ENCODE measurements at regions not wholly inside any gene's neighbourhood (a gene's known extent, or its start where the extent isn't known, plus 50 kb on each side); places are given as distances from the start of the nearest gene placed in this dataset.

GRCh38 chr3:29141197-29141917 lies 139.5 kb upstream of the RBMS3 start:
- Histone ChIP-seq H3K4me2 (ENCODE audit: low read length) (no peak overlapping the region), H3K9me2 (ENCODE audit: insufficient read depth) (no peaks in the 10 kb centered on the region), H3K4me3 (replicated peaks in 1 of 2; ENCODE audit: low read depth in 1 of 2, low read length in 2 of 2) (no peak overlapping the region), H3K4me1 (ENCODE audit: control insufficient read depth in 1 of 2, insufficient read depth in 2 of 2, low read length in 2 of 2) (no peaks in the 10 kb centered on the region), H3K27me3 (ENCODE audit: insufficient read depth, low read length) (no peaks in the 10 kb centered on the region), H3K79me2 (ENCODE audit: insufficient read depth, low read length) (no peaks in the 10 kb centered on the region), H3K9me3 (ENCODE audit: control insufficient read depth in 1 of 2, insufficient read depth in 1 of 2, low read depth in 1 of 2, low read length in 2 of 2) (no peaks in the 10 kb centered on the region), H3K27ac (ENCODE audit: low read depth, low read length) (no peak overlapping the region), H3K36me3 (ENCODE audit: control insufficient read depth in 1 of 2, insufficient read depth in 2 of 2, low read length in 2 of 2) (no peaks in the 10 kb centered on the region), H2AFZ (ENCODE audit: low read depth, low read length, poor library complexity, severe bottlenecking) (no peak overlapping the region), H3K9ac (ENCODE audit: low read length) (no peak overlapping the region), H4K20me1 (ENCODE audit: insufficient read depth) (no peaks in the 10 kb centered on the region)
- CTCF ChIA-PET = no interaction called here
- POLR2A ChIA-PET = interaction anchor here (0.5 kb wide), 1 partner anchor 138 kb away, joined by 3 read pairs; no protein-coding TSS in a partner anchor
- intact Hi-C loops (cut with micrococcal nuclease) = no loop called here
- ATAC-seq = no peak
- TF ChIP-seq SIN3A (IDR thresholded peaks at IDR 0.05; ENCODE audit: low read depth) (no peak), YY1 (IDR thresholded peaks at IDR 0.05; ENCODE audit: extremely low read depth, insufficient replicate concordance, low read depth, low read length) (no peak), JUND (IDR thresholded peaks at IDR 0.05) (no peak), REST (IDR thresholded peaks at IDR 0.05; ENCODE audit: low read depth) (no peak)
- no TSS peak for BruUV-seq (replicated peaks)
- DNase-seq (ENCODE audit: low read depth, low spot score) = no peak
- RAD21 ChIA-PET (ENCODE audit: low non-redundant PET in 1 of 2, low total read pairs in 2 of 2, uncharacterized antibody in 2 of 2, unreplicated experiment in 2 of 2) = no interaction called here

- POLR2A ChIA-PET = interaction anchor here (0.5 to 0.6 kb wide), 2 partner anchors 138 to 196 kb away, joined by 3 read pairs; no protein-coding TSS in a partner anchor
- no peak for ATAC-seq
Observed at GRCh38 chr3:29141918-29142275, 139.0 kb upstream of the RBMS3 start.

More at GRCh38 chr3:29141918-29142275, 139.0 kb upstream of the RBMS3 start:
- TF ChIP-seq RAD21 (IDR thresholded peaks at IDR 0.05; ENCODE audit: low read depth) (no peak), SRF (IDR thresholded peaks at IDR 0.05; ENCODE audit: low read depth) (no peak), ZFX (IDR thresholded peaks at IDR 0.05) (no peak), ATF3 (IDR thresholded peaks at IDR 0.05) (no peak)
- Histone ChIP-seq H3K79me2 (ENCODE audit: insufficient read depth, low read length) (no peaks in the 10 kb centered on the region), H3K9ac (ENCODE audit: low read length) (no peak overlapping the region), H2AFZ (ENCODE audit: low read depth, low read length, poor library complexity, severe bottlenecking) (no peak overlapping the region), H3K27me3 (ENCODE audit: insufficient read depth, low read length) (no peaks in the 10 kb centered on the region), H3K27ac (ENCODE audit: low read depth, low read length) (no peak overlapping the region), H3K9me2 (ENCODE audit: insufficient read depth) (no peaks in the 10 kb centered on the region), H3K4me2 (ENCODE audit: low read length) (no peak overlapping the region), H4K20me1 (ENCODE audit: insufficient read depth) (no peaks in the 10 kb centered on the region), H3K36me3 (ENCODE audit: control insufficient read depth in 1 of 2, insufficient read depth in 2 of 2, low read length in 2 of 2) (no peaks in the 10 kb centered on the region), H3K4me1 (ENCODE audit: control insufficient read depth in 1 of 2, insufficient read depth in 2 of 2, low read length in 2 of 2) (no peaks in the 10 kb centered on the region), H3K9me3 (ENCODE audit: control insufficient read depth in 1 of 2, insufficient read depth in 1 of 2, low read depth in 1 of 2, low read length in 2 of 2) (no peaks in the 10 kb centered on the region), H3K4me3 (replicated peaks in 1 of 2; ENCODE audit: low read depth in 1 of 2, low read length in 2 of 2) (no peak overlapping the region)
- BruUV-seq (replicated peaks) = no TSS peak
- ChIA-PET RAD21 (ENCODE audit: low non-redundant PET in 1 of 2, low total read pairs in 2 of 2, uncharacterized antibody in 2 of 2, unreplicated experiment in 2 of 2) (no interaction called here), CTCF (no interaction called here)
- DNase-seq (ENCODE audit: low read depth, low spot score) = no peak
- intact Hi-C loops (cut with micrococcal nuclease) = no loop called here

Measured in HCT116 (cell line).